BE2C (cell line): ENCODE measurements at regions not wholly inside any gene's neighbourhood (a gene's known extent, or its start where the extent isn't known, plus 50 kb on each side); places are given as distances from the start of the nearest gene placed in this dataset.
"Not testable (repeated sequence)": the region's sequence is repeated elsewhere in the genome, so short reads cannot be mapped to it uniquely, and the experiment has no call there.

Experiments
- DNase-seq: peaks from one replicate; pipeline ENCODE4 v3.0.0-alpha.2; 2020
- H3K27me3 ChIP-seq: fragments of 250-450 bp; sonication (Bioruptor Pico); 2 replicates; pipeline ENCODE4 v1.5.1; 2020; ENCODE audit warnings: mild to moderate bottlenecking
- H3K36me3 ChIP-seq: fragments of 250-450 bp; sonication (Bioruptor Pico); 2 replicates; pipeline ENCODE4 v1.5.1; 2020; ENCODE audit warnings: mild to moderate bottlenecking
- H3K4me1 ChIP-seq: fragments of 250-450 bp; sonication (Bioruptor Pico); 2 replicates; pipeline ENCODE4 v1.5.1; 2020
- H3K4me3 ChIP-seq: 2 replicates; pipeline ENCODE4 v1.5.1; 2011; ENCODE audit warnings: low read depth, low read length
- H3K9me3 ChIP-seq: fragments of 250-450 bp; sonication (Bioruptor Pico); 2 replicates; pipeline ENCODE4 v1.5.1; 2020
- CTCF ChIP-seq: IDR thresholded peaks from 2 replicates; pipeline ENCODE4 v1.5.1; 2012; ENCODE audit warnings: mild to moderate bottlenecking, low read depth, low read length

GRCh38 chr6:15176816-15177370, 69.0 kb upstream of the JARID2 start:
- no peak for TF ChIP-seq CTCF
- H3K4me1 ChIP-seq: no peaks in the 10 kb centered on the region
- H3K4me3 ChIP-seq: no peak overlapping the region
- H3K27me3 ChIP-seq: no peaks in the 10 kb centered on the region
- no peak for DNase-seq
- H3K9me3 ChIP-seq: no peaks in the 10 kb centered on the region
- H3K36me3 ChIP-seq: no peaks in the 10 kb centered on the region

- H3K4me3 ChIP-seq: no peak overlapping the region
- no peaks in the 10 kb centered on the region for H3K27me3 ChIP-seq
- H3K4me1 ChIP-seq: no peaks in the 10 kb centered on the region
- no peak for TF ChIP-seq CTCF
- DNase-seq: no peak
- no peaks in the 10 kb centered on the region for H3K36me3 ChIP-seq
- H3K9me3 ChIP-seq: no peaks in the 10 kb centered on the region
Measured at GRCh38 chr6:15183979-15184378, 61.9 kb upstream of the JARID2 start.

- no peak for DNase-seq
- no peaks in the 10 kb centered on the region for H3K9me3 ChIP-seq
- no peaks in the 10 kb centered on the region for H3K36me3 ChIP-seq
- no peak for TF ChIP-seq CTCF
- H3K27me3 ChIP-seq: no peaks in the 10 kb centered on the region
- no peak overlapping the region for H3K4me3 ChIP-seq
- no peaks in the 10 kb centered on the region for H3K4me1 ChIP-seq
Measured at GRCh38 chr6:15184441-15184861, 61.4 kb upstream of the JARID2 start.

- H3K9me3 ChIP-seq, H3K4me3 ChIP-seq, H3K4me1 ChIP-seq, H3K36me3 ChIP-seq, H3K27me3 ChIP-seq, DNase-seq: not testable (repeated sequence)
Measured at GRCh38 chr6:15185111-15185510, 60.8 kb upstream of the JARID2 start.

- H3K9me3 ChIP-seq, H3K27me3 ChIP-seq, H3K36me3 ChIP-seq, H3K4me1 ChIP-seq, H3K4me3 ChIP-seq, DNase-seq: not testable (repeated sequence)
Measured at GRCh38 chr6:15193451-15193850, 52.4 kb upstream of the JARID2 start.

- TF ChIP-seq CTCF: no peak
- Histone ChIP-seq H3K27me3 (no peaks in the 10 kb centered on the region), H3K36me3 (no peaks in the 10 kb centered on the region), H3K4me3 (no peak overlapping the region), H3K9me3 (no peaks in the 10 kb centered on the region), H3K4me1 (no peaks in the 10 kb centered on the region)
- no peak for DNase-seq
Measured at GRCh38 chr6:15194453-15194852, 51.4 kb upstream of the JARID2 start.
